HG02642 (cell line): ENCODE measurements at regions not wholly inside any gene's neighbourhood (a gene's known extent, or its start where the extent isn't known, plus 50 kb on each side); places are given as distances from the start of the nearest gene placed in this dataset.

Source experiments
- ATAC-seq: cut with Tn5 transposase; IDR thresholded peaks from one replicate; pipeline ENCODE4 v1.9.1; 2021; ENCODE audit warnings: mild to moderate bottlenecking; ENCODE audit not compliant: unreplicated experiment, poor library complexity

DNA sequence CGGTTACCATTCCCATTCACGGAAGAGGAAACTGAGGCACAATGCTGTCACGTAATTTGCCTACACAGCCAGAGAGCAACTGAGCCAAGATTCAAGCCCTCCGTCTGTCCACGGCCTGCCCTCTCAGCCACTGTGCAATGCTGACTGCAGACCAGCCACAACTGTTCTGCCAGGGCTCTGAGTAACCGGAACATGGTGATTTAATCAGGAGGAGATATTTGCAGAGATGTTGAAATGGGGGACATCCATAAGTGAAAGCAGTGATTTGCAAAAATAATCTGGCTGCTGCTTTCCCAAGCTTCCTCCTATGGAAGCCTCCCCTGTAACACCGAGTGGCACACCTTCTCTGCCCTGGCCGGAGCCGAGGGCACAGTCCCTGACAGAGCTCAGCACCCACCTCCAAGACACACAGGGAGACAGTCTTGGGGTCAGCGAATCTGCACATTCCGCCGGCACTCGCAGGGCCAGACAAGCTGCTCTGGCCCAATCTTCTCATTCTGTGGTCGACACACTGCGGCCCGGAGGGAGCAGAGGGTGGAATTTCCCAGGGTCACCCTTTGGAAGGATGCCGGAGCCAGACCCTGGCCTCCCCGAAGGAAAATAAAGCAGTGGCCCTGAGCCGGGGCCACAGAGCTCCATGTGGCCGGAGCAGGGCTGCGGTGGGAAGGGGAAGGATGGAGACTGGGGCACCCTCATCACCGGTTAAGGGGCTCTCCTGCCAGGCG is 158.2 kb upstream of the DIO3 start:
- ATAC-seq, result no peak

DNA sequence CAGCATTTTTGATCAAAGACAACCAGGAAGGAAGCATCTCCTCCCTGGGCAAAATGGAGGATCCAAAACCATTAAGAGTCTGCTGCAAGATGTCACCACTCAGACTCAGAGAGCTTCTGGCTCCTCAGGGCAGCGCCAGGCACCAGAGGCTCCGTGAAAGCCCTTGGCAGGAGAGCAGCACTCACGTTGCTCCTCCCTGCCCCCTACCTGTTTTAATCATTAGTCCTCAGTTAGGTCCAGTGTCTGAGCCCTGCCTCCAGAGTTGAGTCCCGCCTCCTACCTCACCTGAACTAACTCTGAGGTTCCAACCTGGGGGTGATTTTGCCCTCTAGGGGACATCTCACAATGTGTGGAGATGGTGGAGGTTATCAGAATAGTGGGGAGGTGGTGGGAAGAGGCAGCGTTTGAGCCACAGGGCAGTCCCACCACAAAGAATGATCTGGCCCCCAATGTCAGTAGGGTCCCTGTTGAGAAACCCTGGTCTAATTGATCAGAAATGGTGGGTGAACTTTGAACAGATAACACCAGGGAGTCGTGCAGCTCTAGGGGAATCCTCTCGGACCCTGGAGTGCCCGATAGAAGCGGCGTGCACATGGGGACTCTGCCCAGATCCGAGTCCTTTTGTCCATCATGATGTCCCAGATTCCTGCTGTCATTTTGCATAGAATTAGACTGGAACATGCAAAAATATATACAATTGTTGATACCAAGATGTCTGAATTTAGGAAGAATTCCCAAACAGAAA is 156.7 kb upstream of the DIO3 start:
- ATAC-seq, result no peak

DNA sequence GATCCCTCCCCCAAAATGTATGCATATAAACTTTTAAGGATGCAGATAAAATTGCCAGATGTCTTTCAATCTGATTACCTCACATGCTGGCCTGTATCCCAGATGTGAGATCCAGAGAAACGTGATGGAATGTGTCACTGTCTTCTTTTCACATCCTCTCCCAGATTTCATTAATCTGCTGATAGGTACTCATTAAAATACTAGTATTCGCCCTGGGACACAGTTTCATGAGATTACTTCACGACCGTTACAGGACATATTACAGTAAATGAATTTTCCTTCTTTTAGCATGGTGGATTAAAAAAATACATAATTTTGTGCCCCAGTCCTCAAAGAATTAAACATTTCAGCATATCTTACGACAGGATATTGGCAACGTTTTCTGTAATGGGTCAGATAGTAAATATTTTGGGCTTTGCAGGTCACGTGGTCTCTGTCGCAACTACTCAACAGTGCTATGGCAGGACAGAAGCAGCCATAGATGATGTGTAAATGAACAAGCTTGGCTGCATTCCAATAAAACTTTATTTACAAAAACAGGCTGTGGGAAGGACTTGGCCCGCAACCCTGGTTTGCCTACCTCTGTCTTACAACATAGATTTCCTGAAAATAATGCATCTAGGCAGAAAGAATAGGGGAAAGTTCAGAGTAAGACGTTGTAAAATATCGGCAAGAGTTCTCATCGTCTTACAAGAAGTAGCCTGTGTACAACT is 156.0 kb upstream of the DIO3 start:
- no peak for ATAC-seq

DNA sequence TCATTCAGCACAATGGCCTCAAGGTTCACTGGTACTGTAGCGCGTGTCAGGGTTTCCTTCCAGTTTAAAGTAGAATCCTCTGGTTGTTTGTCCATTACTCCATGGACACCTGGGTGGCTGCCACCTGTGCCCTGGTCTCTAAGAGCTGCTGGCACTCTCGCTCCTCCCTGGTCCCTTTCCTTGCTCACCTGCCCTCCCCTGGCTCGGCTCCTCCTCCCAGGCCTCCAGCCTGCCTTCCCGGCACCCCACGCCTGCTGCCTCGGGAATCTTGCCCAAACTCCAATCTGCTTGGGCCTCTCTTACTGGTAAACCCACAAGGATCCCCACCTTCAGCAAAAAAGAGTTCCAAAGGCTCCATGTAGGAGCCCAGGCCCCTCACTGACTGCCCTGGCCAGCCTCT is 154.4 kb upstream of the DIO3 start:
- no peak for ATAC-seq

DNA sequence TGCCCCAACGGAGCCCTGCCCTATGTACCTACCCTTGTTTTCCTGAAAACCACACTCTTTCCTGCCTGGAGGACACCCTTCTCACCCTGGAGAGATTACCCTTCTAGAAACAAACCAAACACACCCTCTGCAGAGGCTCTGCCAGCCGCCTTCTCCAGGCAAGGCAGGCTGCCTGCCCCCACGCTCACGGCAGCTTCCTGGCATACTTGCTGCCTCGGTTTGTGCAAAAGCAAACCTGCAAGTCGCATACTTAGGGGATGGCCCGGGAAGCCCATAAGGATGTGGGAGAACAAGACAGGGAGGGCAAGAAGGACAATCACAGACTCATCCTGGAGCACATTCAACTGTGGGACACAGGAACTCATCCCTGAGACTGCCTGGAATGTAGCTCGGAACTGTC is 154.0 kb upstream of the DIO3 start:
- no peak for ATAC-seq

DNA sequence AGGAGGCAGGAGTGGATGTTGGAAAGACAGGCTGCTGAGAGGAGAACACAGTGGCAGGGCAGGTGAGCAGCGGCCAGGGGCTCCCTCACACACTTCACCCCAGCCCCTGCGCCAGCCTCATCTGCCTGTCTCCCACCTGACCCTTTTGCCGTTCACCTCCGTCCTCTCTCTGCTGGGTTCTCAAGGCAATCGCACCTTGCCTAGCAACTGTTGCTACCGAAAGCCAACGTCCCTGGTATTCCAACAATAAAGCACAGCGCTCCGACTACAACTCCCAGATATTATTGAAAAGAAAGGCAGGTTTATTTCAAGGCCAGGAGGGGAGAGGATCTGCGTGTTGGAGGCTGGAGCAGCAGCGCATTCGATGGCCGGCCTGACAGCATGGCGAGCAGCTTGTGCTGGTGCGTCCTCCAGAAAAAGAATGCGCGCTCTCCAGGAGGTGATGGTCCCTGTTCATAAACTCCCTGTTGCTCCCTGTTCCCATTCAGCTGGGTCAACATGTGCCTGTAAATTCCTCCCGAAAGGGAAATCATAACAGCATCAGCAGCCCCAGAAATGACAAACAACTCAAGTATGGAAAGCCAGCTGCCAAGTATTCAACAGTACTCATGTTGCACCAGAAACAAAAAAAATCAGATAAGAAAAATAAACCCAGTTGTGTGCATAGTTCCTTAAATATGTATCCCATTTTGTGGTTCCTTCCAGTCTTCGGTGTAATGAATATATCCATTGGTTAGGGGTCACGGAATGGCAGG is 153.0 kb upstream of the DIO3 start:
- no peak for ATAC-seq

DNA sequence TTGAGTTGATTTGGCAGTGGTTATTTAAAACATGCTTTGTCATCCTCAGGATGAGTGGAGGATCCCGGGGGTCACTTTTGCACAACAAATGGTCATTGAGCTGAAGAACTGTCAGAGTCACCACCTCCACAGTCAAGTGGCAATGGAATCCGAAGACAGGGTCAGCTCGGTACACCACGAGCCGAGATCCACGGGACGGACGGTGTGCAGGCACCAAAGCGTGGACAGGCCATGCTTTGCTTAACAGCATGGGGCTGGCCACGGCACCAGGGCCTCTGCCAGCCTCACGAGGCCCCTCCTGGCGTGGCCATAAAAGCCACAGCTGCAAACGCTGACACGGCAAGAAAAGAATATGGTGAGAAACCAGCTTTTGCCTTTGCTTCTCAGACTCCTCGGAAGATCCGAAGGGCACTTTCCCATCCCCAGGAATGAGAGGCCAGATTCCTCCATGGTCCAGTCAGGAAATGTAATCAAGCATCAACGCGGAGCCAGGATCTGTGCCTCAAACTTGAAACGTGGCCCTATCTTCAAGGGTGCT is 152.2 kb upstream of the DIO3 start:
- ATAC-seq, result no peak

DNA sequence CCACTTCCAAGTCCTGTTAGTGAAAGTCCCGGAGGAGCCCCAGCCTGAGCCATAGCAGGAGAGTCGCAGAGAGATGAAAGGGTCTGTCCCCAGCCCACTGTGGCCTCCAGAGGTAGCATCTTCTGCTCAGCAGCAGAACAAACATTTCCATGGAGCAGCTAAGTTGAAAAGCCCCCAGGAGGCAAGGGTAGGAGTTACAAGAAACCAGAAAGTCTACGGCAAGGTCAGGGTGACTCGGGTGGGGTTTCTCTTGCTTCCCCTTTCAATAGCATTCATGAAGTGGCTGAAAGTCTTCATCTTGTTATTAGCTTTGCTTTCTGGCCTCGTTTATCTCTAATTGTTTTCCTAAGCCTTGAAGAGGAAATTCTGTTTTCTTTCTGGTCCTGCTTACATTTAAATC is 151.2 kb upstream of the DIO3 start:
- no peak for ATAC-seq

DNA sequence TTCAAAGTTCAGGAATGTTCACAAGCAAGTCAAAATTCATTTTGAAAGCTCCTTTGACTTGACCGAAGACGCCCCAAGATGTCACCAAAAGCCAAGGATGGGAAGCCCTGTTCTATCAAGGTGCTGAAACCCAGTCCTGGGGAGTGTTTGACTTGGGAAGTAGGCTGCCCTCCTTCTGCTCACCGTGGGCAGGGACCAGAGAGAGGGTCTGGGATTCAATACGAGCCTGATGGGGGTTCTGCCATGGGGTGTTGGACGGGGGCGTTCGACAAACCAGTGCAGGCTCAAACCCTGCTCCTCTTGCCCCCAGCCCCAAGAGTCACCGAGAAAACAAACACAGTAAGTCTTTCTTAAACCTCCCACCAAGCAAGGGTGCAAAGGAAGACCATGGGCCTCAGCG is 150.1 kb upstream of the DIO3 start:
- ATAC-seq, result no peak

DNA sequence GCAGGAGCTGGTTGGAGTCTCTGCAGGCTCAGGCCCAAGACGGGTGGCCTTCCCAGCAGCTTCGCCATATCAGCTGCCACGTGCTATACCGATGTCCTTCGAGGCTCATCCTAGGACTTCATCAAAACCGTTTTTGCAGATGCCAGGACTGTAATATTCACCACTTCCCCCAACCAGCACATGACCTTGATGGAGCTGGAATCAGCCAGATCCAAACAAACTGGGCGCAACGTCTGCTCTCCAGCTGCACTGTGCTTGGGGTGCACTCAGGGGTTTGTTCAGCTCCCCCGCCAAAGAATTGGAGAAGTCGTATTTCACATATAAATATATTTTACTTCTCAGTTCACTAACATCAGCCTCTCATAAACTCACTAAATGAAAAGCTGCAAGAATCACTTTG is 149.5 kb upstream of the DIO3 start:
- ATAC-seq, result no peak

DNA sequence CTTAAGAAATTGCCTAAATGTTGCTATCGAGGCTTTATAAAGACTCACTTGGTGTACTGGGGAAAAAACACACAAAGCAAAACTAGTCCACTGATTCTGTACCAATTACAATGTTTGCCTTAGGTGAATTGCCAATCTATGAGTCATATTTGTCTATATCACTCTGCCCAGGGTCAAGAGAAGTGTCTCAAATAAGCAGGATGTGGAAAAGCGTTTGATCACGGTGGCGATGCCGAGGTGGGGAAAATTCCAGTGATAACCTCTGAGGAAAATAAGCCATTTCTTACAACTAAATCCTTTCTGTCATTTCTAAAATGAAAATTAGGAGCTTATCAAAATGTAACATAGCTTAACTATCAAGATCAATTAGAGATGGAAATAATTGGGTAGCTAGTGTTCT is 148.6 kb upstream of the DIO3 start:
- ATAC-seq, result no peak

DNA sequence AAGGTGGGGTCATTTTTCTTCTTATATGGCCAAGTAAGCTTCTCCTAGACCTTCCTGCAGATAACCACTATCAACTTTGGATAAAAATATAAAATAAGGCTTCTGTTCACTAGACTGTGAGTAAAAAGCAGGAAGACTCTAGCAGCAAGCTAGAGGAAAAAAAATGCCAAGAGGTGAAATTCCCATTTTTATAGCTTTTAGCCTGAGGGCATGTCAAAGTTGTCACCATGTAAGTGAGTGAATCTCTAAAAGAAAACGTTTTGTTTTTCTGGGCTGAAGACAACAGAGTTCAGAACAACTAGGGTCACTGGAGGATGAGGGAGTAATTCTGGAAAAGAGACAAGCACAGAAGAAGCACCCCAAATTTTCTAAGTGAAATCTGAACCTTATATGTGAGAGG is 143.9 kb upstream of the DIO3 start:
- ATAC-seq, result no peak

DNA sequence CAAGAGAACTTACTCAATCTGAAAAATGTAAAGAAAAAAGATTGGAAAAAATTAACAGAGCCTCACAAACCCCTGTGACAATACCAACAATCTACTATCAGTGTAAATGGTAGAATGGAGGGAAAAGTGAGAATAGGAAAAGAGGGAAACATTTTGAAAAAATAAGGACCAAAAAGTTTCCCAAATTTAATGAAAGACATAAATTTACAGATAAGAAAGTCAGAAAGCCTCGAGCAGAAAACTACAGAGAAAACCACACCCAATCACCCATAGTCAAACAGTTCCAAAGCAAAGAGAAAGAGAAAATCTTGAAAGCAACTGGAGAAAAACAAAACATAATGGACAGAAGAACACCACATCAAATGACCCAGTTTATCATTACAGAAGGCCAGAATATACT is 142.7 kb upstream of the DIO3 start:
- ATAC-seq, result no peak

DNA sequence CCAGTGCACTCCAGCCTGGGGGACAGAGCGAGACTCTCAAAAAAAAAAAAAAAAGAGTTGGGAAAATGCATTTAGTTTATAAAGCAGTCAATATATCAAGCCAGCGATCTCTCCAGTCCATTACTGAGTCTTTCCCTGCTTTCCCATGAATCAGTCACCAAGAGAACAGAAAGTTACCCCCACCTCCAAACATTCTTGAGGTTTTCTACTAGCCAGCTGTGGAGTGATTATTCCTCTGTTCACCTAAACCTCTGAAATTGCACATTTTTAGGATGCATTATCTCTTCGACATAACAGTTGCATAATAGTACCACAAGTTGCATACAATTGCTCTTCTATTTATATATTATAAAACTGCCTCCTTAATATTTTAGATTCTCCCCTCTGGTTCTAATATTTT is 134.8 kb upstream of the DIO3 start:
- ATAC-seq, result no peak

DNA sequence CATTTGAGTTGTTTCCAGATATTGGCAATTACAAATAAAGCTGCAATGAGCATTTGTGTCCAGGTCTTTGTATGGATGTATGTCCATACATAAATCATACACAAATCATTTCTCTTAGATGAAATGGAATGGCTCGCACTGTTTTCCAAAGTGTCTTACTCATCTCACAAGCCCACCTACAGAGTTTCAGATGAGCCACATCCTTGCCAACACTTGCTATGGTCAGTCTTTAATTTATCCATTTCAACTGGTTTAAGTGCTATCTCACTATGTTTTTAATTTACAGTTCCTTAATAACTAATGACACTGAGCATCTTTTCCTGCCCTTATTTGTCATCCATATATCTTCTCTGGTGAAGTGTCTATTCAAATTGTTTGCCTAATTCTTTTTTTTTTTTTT is 132.9 kb upstream of the DIO3 start:
- ATAC-seq, result no peak

DNA sequence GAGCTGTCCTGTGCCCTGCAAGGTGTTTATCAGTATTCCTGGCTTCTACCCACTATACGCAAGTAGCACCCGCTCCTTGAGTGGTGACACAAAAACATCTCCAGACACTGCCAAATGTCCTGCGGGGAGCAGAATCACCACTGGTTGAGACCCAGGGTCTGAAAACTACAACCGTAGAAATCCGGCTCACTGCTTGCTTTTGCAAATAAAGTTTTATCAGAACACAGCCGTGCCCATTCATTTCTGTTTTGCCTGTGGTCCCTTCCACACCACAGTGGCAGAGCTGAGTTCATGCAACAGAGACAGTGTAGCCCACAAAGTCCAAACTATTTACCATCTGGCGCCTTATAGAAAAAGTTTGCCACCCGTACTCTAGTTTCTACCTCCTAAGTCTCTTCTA is 125.7 kb upstream of the DIO3 start:
- no peak for ATAC-seq

DNA sequence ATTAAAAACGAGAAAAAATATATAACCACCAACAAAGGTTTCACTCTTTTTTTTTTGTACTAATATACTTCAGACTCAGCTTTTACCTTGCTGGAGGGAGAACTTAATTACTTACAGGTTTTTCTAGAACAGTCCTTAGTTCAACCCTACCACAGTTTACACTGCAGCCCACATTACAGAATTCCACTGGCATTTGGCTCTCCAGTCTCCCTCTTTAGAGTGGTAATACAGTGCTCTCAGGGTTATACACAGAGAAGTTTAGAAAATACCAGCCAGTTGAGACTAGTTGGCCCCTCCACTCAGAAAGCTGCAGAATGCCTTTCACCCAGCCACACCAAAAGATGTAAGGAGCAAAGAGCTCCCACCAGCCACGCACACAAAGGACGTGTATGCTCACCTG is 122.3 kb upstream of the DIO3 start:
- ATAC-seq, result no peak

DNA sequence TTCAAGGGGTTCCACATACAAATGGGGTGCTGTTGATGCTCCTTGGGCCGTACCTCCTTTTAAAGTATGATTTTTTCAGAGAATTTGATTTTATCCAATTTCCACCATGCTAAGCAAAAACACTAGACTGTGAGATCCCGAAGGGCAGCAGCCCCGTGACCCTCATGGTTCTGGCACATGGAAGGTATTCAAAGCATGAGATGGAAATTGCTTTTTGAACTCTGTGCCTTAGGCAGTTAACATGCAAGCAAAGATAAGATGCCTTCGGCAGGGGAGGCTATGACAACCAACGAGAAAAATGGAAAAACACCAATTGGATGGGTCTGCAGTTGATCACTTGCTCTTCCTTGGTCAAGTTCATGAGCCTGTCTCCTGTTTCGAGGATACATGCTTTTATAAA is 120.8 kb upstream of the DIO3 start:
- ATAC-seq, result no peak

DNA sequence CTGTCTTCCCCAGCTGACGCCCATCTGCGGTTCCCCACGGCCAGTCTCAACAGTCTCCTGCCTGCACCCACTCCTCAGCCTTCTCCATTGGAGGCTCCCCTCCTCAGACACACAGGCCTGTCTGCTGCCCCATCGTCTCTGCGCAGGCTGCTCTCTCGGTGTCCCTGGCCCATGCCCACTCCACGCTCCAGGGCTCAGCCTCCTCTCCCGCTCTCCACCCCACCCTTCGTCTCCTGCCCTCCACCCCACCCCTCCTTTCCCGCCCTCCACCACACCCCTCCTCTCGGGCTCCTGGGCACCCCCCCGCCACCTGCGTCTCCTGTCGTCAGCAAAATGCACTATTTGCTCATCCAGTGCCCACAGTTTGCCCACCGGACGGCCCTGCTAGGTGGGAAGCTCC is 119.6 kb upstream of the DIO3 start:
- ATAC-seq, result no peak

DNA sequence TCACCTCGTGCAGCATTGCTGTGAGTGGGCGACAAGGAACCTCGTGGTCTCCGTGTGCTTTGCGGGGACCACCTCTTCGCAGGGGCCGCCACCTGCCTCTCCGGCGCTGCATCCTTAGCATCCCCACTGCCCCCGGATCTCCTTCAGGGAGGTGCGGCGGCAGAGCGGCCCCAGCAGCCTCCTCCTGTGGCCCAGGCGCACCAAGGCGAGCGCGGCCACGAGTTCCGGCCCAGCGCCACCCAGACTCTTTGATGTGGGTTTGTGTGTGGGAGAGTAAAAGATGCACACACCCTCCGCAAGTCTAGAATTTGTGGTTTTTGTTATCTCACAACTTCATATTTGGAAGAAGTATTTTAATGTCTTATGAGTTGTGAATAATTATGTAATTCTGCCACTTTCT is 118.8 kb upstream of the DIO3 start:
- ATAC-seq, result no peak

DNA sequence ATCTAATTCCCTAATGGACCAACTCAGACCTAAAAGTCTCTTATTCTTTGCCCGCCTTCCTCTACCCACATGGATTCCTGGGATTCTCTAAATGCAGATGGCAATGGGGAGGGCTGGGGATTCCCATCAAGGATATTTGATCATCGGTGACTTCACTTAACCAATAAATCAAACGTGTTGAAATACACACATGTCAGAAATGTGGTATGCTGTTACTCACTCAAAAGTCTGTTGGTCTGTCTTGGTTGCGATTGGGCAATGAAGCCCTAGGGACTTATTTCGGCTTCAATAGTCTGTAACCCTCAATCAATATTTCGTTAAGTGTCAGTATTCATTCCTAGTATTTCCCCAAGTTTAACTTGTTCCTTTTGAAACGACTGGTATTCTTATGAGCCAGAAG is 117.2 kb upstream of the DIO3 start:
- no peak for ATAC-seq
